B cell (primary cell): ENCODE measurements at regions not wholly inside any gene's neighbourhood (a gene's known extent, or its start where the extent isn't known, plus 50 kb on each side); places are given as distances from the start of the nearest gene placed in this dataset.

Experiments
- CTCF ChIP-seq: fragments of 200-600 bp; IDR thresholded peaks from one replicate; pipeline ENCODE4 v1.8.0; 2022; ENCODE audit warnings: antibody characterized with exemption, mild to moderate bottlenecking
- EZH2 ChIP-seq: IDR thresholded peaks from 2 replicates; pipeline ENCODE4 v1.6.1; 2012; ENCODE audit warnings: borderline replicate concordance, low read depth, mild to moderate bottlenecking, moderate library complexity, low read length; ENCODE audit not compliant: insufficient read depth, poor library complexity, severe bottlenecking

GRCh38 chr3:103644450-103644849 is 1209.6 kb downstream of the ZPLD1 start:
- TF ChIP-seq CTCF = no peak
- TF ChIP-seq EZH2 = no peak
